Esophagus muscularis mucosa (tissue), 4 donors: ENCODE measurements at regions not wholly inside any gene's neighbourhood (a gene's known extent, or its start where the extent isn't known, plus 50 kb on each side); places are given as distances from the start of the nearest gene placed in this dataset.

Experiments
- DNase-seq: peaks from one replicate; pipeline ENCODE4 v3.0.0-alpha.2; 2017; ENCODE audit errors: extremely low spot score
- H3K27ac ChIP-seq, 4 donors: fragments of 200-600 bp; sonication (generic); replicated peaks in 1 of 4; 1 replicate in 3 of 4; 2 replicates in 1 of 4; pipeline ENCODE4 v1.5.1; 2016 to 2019; ENCODE audit warnings: mild to moderate bottlenecking in 1 of 4
- H3K27me3 ChIP-seq, 4 donors: fragments of 200-600 bp; sonication (generic); one replicate each; pipeline versions ENCODE4 v1.5.1 to v1.6.0; 2016 to 2019
- H3K36me3 ChIP-seq, 4 donors: fragments of 200-600 bp; sonication (generic); one replicate each; pipeline ENCODE4 v1.5.1; 2016 to 2019
- H3K4me1 ChIP-seq, 4 donors: fragments of 200-600 bp; sonication (generic); one replicate each; pipeline ENCODE4 v1.5.1; 2016 to 2019
- H3K4me3 ChIP-seq, 4 donors: fragments of 200-600 bp; sonication (generic); 1 replicate in 2 of 4; 2 replicates in 2 of 4; pipeline ENCODE4 v1.5.1; 2016 to 2019; ENCODE audit warnings: mild to moderate bottlenecking in 4 of 4, moderate library complexity in 1 of 4
- H3K9me3 ChIP-seq, 4 donors: fragments of 200-600 bp; sonication (generic); 1 replicate in 3 of 4; 2 replicates in 1 of 4; pipeline ENCODE4 v1.5.1; 2016 to 2019
- EP300 ChIP-seq: sonication (generic); formaldehyde crosslinking; IDR thresholded peaks from one replicate; pipeline ENCODE4 v1.6.1; 2017; ENCODE audit warnings: antibody characterized with exemption
- POLR2A ChIP-seq: fragments of 450-650 bp; IDR thresholded peaks from one replicate; pipeline ENCODE4 v1.6.1; 2017; ENCODE audit warnings: antibody characterized with exemption, moderate library complexity, mild to moderate bottlenecking, low read depth
- POLR2AphosphoS5 ChIP-seq, 2 donors: sonication (generic); formaldehyde crosslinking; IDR thresholded peaks; one replicate each; pipeline ENCODE4 v1.6.1; 2017; ENCODE audit warnings: antibody characterized with exemption in 2 of 2
- WGBS: methylation state at CpG from one replicate; pipeline ENCODE4 v1.1.5; 2018; 5-methylcytosine and 5-hydroxymethylcytosine counted together
- intact Hi-C: fragments of 100-400 bp; cut with DNase I; formaldehyde crosslinking; loops from one replicate; pipeline ENCODE4 v1.15.1; 2023
- TF ChIP-seq, protein P1 (sequence below), 3 experiments: fragments of 200-600 bp in 2 of 3; fragments of 450-650 bp in 1 of 3; sonication (generic) in 2 of 3; IDR thresholded peaks; one replicate each; pipeline ENCODE4 v1.5.1; 2017 to 2019; ENCODE audit warnings: antibody characterized with exemption in 3 of 3, mild to moderate bottlenecking in 2 of 3, moderate library complexity in 1 of 3

DNA sequence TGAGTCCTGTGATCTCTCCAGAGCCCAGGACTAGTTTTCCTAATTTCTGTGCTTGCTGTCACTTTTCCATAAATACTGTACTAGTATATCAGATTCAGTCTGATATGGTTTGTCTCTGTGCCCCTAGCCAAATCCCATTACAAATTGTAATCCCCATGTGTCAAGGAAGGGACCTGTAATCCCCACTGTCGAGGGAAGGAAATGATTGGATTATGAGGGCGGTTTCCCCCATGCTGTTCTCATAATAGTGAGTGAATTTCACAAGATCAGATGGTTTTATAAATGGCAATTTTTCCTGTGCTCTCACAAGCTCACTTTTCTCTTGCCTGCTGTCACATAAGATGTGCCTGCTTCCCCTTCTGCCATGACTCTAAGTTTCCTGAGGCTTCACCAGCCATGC lies 54.8 kb upstream of the IFRD1 start:
- H3K36me3 ChIP-seq = no peaks in the 10 kb centered on the region
- no peaks in the 10 kb centered on the region for H3K27me3 ChIP-seq
- H3K27ac ChIP-seq = no peak overlapping the region
- TF ChIP-seq EP300 (no peak), POLR2AphosphoS5 (IDR thresholded peaks at IDR 0.05) (no peak), POLR2A (no peak)
- TF ChIP-seq, protein P1, sequence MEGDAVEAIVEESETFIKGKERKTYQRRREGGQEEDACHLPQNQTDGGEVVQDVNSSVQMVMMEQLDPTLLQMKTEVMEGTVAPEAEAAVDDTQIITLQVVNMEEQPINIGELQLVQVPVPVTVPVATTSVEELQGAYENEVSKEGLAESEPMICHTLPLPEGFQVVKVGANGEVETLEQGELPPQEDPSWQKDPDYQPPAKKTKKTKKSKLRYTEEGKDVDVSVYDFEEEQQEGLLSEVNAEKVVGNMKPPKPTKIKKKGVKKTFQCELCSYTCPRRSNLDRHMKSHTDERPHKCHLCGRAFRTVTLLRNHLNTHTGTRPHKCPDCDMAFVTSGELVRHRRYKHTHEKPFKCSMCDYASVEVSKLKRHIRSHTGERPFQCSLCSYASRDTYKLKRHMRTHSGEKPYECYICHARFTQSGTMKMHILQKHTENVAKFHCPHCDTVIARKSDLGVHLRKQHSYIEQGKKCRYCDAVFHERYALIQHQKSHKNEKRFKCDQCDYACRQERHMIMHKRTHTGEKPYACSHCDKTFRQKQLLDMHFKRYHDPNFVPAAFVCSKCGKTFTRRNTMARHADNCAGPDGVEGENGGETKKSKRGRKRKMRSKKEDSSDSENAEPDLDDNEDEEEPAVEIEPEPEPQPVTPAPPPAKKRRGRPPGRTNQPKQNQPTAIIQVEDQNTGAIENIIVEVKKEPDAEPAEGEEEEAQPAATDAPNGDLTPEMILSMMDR (IDR thresholded peaks at IDR 0.05) = no peak
- DNase-seq = no peak
- intact Hi-C loops = loop anchor here (10.0 kb wide), 1 partner anchor 191 kb away; the partner anchor contains the start of genes DOCK4 and ZNF277
- no peak overlapping the region for H3K4me3 ChIP-seq
- peaks cover 6 to 8% (median 7%) of the 10 kb centered on the region in 4 donors for H3K4me1 ChIP-seq
- WGBS = 80% methylated on average over 2 of the region's 2 CpGs
- H3K9me3 ChIP-seq = no peaks in the 10 kb centered on the region

DNA sequence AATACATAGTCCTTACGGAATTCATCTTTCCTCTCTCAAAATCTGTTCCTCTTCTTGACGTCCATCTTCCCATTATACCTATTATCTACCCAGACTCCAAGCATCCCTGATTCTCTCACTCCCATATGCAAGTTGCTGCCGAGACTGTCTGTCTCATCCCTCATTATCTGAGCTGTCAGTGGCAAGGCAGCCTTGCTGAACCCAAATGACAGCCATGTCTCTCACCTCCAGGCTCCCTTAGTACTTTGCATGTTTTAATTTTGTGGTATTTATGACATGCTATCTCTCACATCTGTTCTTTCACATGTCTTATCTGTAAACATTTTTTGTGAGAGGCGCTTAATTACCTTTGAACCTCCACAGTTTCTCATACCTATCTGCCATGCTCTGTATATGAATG lies 54.4 kb upstream of the IFRD1 start:
- TF ChIP-seq POLR2AphosphoS5 (IDR thresholded peaks at IDR 0.05) (no peak), POLR2A (no peak), EP300 (no peak)
- TF ChIP-seq, protein P1 (IDR thresholded peaks at IDR 0.05) = no peak
- Histone ChIP-seq H3K27ac (no peak overlapping the region), H3K36me3 (no peaks in the 10 kb centered on the region), H3K27me3 (no peaks in the 10 kb centered on the region), H3K9me3 (no peaks in the 10 kb centered on the region), H3K4me3 (no peak overlapping the region), H3K4me1 (peaks cover 6 to 8% (median 7%) of the 10 kb centered on the region in 4 donors)
- no peak for DNase-seq
- WGBS = 80% methylated on average over 4 of the region's 4 CpGs
- intact Hi-C loops = loop anchor here (10.0 kb wide), 1 partner anchor 191 kb away; the partner anchor contains the start of genes DOCK4 and ZNF277

DNA sequence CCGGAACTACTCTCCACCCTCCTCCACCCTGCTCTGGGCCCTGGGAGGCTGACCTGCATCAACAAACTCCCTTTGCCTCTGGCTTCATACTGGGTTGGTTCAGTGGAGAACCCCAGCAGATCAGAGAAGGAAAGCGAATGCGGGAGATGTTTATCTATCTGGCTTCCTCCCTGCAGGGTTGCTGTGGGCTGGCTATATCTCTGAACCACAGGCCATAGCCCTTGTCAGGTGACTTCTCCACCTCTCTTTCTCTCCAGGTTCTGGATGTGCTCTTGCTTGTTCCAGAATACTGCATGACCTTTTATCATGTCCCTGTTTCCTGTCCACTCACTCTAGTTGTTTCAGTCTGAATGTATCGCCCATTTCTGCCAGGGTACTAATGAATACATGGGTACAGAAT lies 51.7 kb upstream of the IFRD1 start:
- Histone ChIP-seq H3K4me3 (no peak overlapping the region), H3K36me3 (no peaks in the 10 kb centered on the region), H3K27ac (no peak overlapping the region), H3K9me3 (no peaks in the 10 kb centered on the region), H3K4me1 (no peaks in the 10 kb centered on the region), H3K27me3 (peaks cover 0 to 7% (median 0%) of the 10 kb centered on the region in 4 donors)
- intact Hi-C loops = loop anchor here (10.0 kb wide), 1 partner anchor 194 kb away; the partner anchor contains the start of genes DOCK4 and ZNF277
- no peak for TF ChIP-seq EP300
- TF ChIP-seq POLR2AphosphoS5 (IDR thresholded peaks at IDR 0.05) = no peak
- TF ChIP-seq, protein P1 (IDR thresholded peaks at IDR 0.05) = no peak
- no peak for TF ChIP-seq POLR2A
- WGBS = 51% methylated on average over 4 of the region's 4 CpGs
- no peak for DNase-seq

DNA sequence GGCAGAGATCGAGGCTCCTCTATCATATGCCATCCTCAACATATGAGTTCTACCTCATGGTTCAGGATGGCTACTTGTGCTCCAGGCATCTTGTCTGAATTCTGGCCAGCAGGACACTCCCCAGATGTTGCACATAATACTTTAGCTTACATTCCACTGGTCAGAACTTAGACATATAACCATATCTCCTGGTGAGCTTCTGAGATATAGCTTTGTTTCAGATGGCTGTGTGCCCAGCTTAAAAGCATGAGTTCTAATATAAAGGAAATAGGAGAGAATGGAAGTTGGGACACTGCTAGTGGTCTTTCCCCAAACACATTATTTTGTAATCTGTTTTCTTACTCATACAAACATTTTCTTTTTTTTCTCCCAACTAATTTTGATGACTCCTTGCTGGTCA lies 50.8 kb upstream of the IFRD1 start:
- Histone ChIP-seq H3K36me3 (no peaks in the 10 kb centered on the region), H3K9me3 (no peaks in the 10 kb centered on the region), H3K27ac (no peak overlapping the region), H3K4me3 (no peak overlapping the region), H3K4me1 (no peaks in the 10 kb centered on the region), H3K27me3 (peaks cover 0 to 7% (median 0%) of the 10 kb centered on the region in 4 donors)
- intact Hi-C loops = loop anchor here (10.0 kb wide), 1 partner anchor 195 kb away; the partner anchor contains the start of genes DOCK4 and ZNF277
- no peak for TF ChIP-seq POLR2AphosphoS5 (IDR thresholded peaks at IDR 0.05)
- TF ChIP-seq, protein P1 (IDR thresholded peaks at IDR 0.05) = no peak
- DNase-seq = no peak
- WGBS = 94% methylated on average over 1 of the region's 1 CpG

DNA sequence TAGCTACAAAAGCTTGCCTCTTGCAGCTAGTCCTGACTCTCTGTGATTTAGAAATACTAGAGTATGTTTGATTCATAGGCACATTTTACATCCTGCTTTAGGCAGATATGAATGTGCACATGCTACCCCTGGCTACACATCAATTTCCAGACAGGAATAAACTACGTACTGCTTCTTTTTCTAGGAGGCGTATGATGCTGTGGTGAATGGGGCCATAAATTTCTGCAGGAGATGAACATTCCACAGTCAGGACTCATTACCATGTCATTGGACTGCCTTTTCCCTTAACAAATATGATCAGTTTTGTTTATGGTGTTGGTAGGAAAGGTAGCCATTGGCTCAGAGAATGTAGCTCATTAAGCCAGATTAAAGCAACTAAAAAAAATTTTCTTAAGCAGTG lies 50.1 kb upstream of the IFRD1 start:
- TF ChIP-seq EP300 (no peak), POLR2AphosphoS5 (IDR thresholded peaks at IDR 0.05) (no peak), POLR2A (no peak)
- TF ChIP-seq, protein P1 (IDR thresholded peaks at IDR 0.05) = no peak
- H3K27me3 ChIP-seq = peaks cover 0 to 7% (median 0%) of the 10 kb centered on the region in 4 donors
- 62% methylated on average over 2 of the region's 2 CpGs for WGBS
- intact Hi-C loops = no loop called here
- no peaks in the 10 kb centered on the region for H3K36me3 ChIP-seq
- no peaks in the 10 kb centered on the region for H3K4me1 ChIP-seq
- H3K9me3 ChIP-seq = no peaks in the 10 kb centered on the region
- no peak overlapping the region for H3K4me3 ChIP-seq
- no peak overlapping the region for H3K27ac ChIP-seq
- no peak for DNase-seq
